Ascending aorta (tissue), 2 donors: ENCODE measurements at regions not wholly inside any gene's neighbourhood (a gene's known extent, or its start where the extent isn't known, plus 50 kb on each side); places are given as distances from the start of the nearest gene placed in this dataset.
A peak's percentile ranks its signal among the peaks of the same experiment; 100 is the strongest.

Experiments used
- DNase-seq, 2 donors: peaks; one replicate each; pipeline ENCODE4 v3.0.0-alpha.2; 2019; ENCODE audit warnings: low spot score in 2 of 2
- H3K27ac ChIP-seq, 2 donors: fragments of 200-600 bp; sonication (generic); one replicate each; pipeline ENCODE4 v1.5.1; 2016 to 2017; ENCODE audit warnings: mild to moderate bottlenecking in 1 of 2
- H3K27me3 ChIP-seq: fragments of 200-600 bp; sonication (generic); one replicate; pipeline ENCODE4 v1.5.1; 2017
- H3K36me3 ChIP-seq, 2 donors: fragments of 200-600 bp; sonication (generic); one replicate each; pipeline ENCODE4 v1.5.1; 2016
- H3K4me1 ChIP-seq, 2 donors: fragments of 200-600 bp; sonication (generic); one replicate each; pipeline ENCODE4 v1.5.1; 2016 to 2017; ENCODE audit warnings: mild to moderate bottlenecking in 1 of 2
- H3K4me3 ChIP-seq, 2 donors: fragments of 200-600 bp; sonication (generic); one replicate each; pipeline ENCODE4 v1.5.1; 2016 to 2017; ENCODE audit warnings: mild to moderate bottlenecking in 1 of 2
- H3K9me3 ChIP-seq, 2 donors: fragments of 200-600 bp; sonication (generic); one replicate each; pipeline ENCODE4 v1.5.1; 2016
- CTCF ChIP-seq, 3 experiments: fragments of 200-600 bp in 2 of 3; fragments of 450-650 bp in 1 of 3; sonication (generic) in 2 of 3; IDR thresholded peaks; one replicate each; pipeline ENCODE4 v1.5.1; 2016 to 2019; ENCODE audit warnings: antibody characterized with exemption in 3 of 3, mild to moderate bottlenecking in 1 of 3, moderate library complexity in 1 of 3
- intact Hi-C: fragments of 100-400 bp; cut with DNase I; formaldehyde crosslinking; loops from one replicate; pipeline ENCODE4 v1.15.1; 2023

GRCh38 chr3:181278468-181279238, 289.1 kb upstream of the DNAJC19 start:
- no peak for DNase-seq
- Histone ChIP-seq H3K9me3 (no peaks in the 10 kb centered on the region), H3K36me3 (no peaks in the 10 kb centered on the region), H3K27me3 (no peaks in the 10 kb centered on the region), H3K4me3 (no peak overlapping the region), H3K27ac (no peak overlapping the region), H3K4me1 (no peaks in the 10 kb centered on the region)
- TF ChIP-seq CTCF (IDR thresholded peaks at IDR 0.05), result peak in 1 of 3 experiments; percentile 39
- intact Hi-C loops, result no loop called here

DNA sequence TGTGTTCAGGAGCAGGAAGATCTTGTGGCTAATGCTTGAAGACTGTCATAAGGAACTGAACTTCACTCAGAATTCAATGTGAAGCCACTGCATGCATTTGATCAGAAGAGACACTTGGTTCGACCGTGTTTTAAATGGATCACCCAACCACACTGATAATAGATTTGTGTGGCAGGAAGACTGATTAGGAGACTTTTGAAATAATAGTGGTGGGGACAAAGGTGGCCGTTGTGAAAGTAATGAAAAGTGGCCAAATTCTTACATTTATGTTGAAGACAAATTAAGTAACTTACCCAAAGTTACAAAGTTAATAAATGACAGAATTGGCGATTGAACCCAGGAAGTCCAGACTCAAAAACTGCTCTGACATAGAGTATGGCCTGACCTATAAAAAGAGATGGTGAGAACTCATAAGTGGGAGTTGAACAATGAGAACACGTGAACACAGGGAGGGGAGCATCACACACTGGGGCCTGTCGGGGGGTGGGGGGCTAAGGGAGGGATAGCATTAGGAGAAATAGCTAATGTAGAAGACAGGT, 286.9 kb upstream of the DNAJC19 start:
- no peak for TF ChIP-seq CTCF (IDR thresholded peaks at IDR 0.05)
- Histone ChIP-seq H3K9me3 (no peaks in the 10 kb centered on the region), H3K36me3 (no peaks in the 10 kb centered on the region), H3K4me3 (no peak overlapping the region), H3K27me3 (no peaks in the 10 kb centered on the region), H3K27ac (no peak overlapping the region), H3K4me1 (no peaks in the 10 kb centered on the region)
- intact Hi-C loops, result no loop called here
- no peak for DNase-seq

GRCh38 chr3:181274025-181274424, 284.5 kb upstream of the DNAJC19 start:
- Histone ChIP-seq H3K9me3 (no peaks in the 10 kb centered on the region), H3K27me3 (no peaks in the 10 kb centered on the region), H3K27ac (no peak overlapping the region), H3K36me3 (no peaks in the 10 kb centered on the region), H3K4me1 (no peaks in the 10 kb centered on the region), H3K4me3 (no peak overlapping the region)
- intact Hi-C loops, result no loop called here
- TF ChIP-seq CTCF (IDR thresholded peaks at IDR 0.05), result no peak
- no peak for DNase-seq

GRCh38 chr3:181267312-181267711, 277.8 kb upstream of the DNAJC19 start:
- TF ChIP-seq CTCF (IDR thresholded peaks at IDR 0.05), result no peak
- no peaks in the 10 kb centered on the region for H3K27me3 ChIP-seq
- no peaks in the 10 kb centered on the region for H3K4me1 ChIP-seq
- no peak for DNase-seq
- intact Hi-C loops, result no loop called here
- no peaks in the 10 kb centered on the region for H3K9me3 ChIP-seq
- no peak overlapping the region for H3K27ac ChIP-seq
- H3K4me3 ChIP-seq, result no peak overlapping the region
- no peaks in the 10 kb centered on the region for H3K36me3 ChIP-seq

DNA sequence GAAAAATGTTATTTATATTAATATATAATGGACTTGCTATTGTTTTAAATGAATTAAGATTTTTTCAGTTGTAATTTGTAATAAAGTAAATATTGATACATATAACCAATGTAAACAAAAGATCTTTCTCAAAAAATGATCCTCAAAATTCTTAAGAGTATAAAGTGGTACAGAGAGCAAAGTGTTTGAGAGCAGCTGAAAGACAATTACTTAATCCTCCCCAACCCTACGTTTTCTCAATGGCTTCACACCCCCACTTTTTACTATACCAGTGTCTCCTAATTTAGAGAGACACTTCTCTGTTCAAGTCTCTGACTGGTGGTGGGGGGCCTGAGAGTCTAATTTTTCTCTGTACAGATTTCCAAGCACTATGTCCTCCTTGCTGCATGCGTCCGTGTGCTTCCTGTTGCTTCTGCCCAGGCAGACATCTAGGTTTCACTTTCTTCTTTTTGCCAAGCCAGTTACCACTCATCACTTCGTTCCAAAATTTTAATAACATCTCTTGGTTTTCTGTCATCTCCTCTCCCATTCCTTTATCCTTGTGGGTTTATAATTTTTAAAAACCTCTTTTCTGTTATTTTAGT, 276.3 kb upstream of the DNAJC19 start:
- Histone ChIP-seq H3K4me3 (no peak overlapping the region), H3K4me1 (no peaks in the 10 kb centered on the region), H3K27ac (no peak overlapping the region), H3K27me3 (no peaks in the 10 kb centered on the region), H3K36me3 (no peaks in the 10 kb centered on the region), H3K9me3 (no peaks in the 10 kb centered on the region)
- intact Hi-C loops, result no loop called here
- no peak for TF ChIP-seq CTCF (IDR thresholded peaks at IDR 0.05)
- DNase-seq, result no peak
